ENCODE measurements at regions not wholly inside any gene's neighbourhood (a gene's known extent, or its start where the extent isn't known, plus 50 kb on each side); places are given as distances from the start of the nearest gene placed in this dataset.
"Not testable (repeated sequence)": the region's sequence is repeated elsewhere in the genome, so short reads cannot be mapped to it uniquely, and the experiment has no call there.

DNA sequence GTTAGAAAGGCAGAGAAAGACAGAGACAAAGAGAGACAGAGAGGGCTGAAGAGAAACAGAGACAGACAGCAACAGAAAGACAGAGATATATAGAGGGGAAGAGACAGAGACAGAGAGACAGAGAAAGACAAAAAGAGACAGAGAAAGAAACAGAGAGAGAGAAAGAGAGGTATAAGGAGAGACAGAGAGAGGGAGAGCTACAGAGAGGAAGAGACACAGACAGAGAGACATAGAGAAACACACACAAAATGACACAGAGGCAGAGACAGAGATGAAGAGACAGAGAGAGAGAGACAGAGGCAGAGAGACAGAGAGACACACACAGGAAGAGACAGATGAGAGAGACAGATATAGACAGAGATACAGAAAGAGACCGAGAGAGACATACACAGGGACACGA lies 168.6 kb downstream of the TMEM121 start:
- Histone ChIP-seq H3K27ac (ENCODE audit: low read depth, low read length, poor library complexity, severe bottlenecking) (no peak overlapping the region), H3K9me3 (ENCODE audit: low read depth, low read length, poor library complexity, severe bottlenecking) (no peaks in the 10 kb centered on the region), H3K36me3 (ENCODE audit: insufficient read depth, low read length, poor library complexity, severe bottlenecking) (no peaks in the 10 kb centered on the region), H3K4me3 (ENCODE audit: low read depth, low read length, poor library complexity, severe bottlenecking) (no peak overlapping the region), H3K4me1 (ENCODE audit: insufficient read depth, low read length, poor library complexity, severe bottlenecking) (no peaks in the 10 kb centered on the region), H3K27me3 (replicated peaks; ENCODE audit: insufficient read depth, low read depth, low read length, poor library complexity) (no peaks in the 10 kb centered on the region)
- intact Hi-C loops (cut with micrococcal nuclease; ENCODE audit: unreplicated experiment) = no loop called here
- DNase-seq (ENCODE audit: low spot score) = no peak
- BruUV-seq (replicated peaks) = no TSS peak
- TF ChIP-seq EZH2 (IDR thresholded peaks at IDR 0.05; ENCODE audit: borderline replicate concordance, low read depth, low read length, poor library complexity, severe bottlenecking) = no peak
- TF ChIP-seq, protein P1, sequence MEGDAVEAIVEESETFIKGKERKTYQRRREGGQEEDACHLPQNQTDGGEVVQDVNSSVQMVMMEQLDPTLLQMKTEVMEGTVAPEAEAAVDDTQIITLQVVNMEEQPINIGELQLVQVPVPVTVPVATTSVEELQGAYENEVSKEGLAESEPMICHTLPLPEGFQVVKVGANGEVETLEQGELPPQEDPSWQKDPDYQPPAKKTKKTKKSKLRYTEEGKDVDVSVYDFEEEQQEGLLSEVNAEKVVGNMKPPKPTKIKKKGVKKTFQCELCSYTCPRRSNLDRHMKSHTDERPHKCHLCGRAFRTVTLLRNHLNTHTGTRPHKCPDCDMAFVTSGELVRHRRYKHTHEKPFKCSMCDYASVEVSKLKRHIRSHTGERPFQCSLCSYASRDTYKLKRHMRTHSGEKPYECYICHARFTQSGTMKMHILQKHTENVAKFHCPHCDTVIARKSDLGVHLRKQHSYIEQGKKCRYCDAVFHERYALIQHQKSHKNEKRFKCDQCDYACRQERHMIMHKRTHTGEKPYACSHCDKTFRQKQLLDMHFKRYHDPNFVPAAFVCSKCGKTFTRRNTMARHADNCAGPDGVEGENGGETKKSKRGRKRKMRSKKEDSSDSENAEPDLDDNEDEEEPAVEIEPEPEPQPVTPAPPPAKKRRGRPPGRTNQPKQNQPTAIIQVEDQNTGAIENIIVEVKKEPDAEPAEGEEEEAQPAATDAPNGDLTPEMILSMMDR (conservative IDR thresholded peaks at IDR 0.05; ENCODE audit: low read depth, low read length) = no peak
- POLR2A ChIA-PET (ENCODE audit: low non-redundant PET) = no interaction called here
- CTCF ChIA-PET = no interaction called here

DNA sequence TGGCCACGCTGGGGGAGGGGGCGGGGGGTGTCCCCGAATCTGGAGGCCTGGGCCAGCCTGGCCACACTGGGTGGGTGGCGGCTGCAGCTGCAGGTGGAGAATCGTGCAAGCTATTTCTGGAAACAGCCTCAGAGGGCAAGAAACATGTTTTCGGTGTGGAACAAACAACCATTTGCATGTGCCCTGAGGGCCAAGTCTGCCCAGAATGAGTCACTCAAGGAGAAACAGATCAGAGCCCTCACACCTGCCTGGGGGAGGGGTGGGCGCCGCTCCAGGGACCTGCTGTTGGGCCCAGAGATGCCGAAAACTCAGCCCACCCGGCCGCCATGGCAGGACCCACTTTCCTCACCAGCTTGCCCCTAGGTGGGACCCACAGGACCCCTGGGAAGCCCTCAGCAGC lies 170.0 kb downstream of the TMEM121 start:
- intact Hi-C loops (cut with micrococcal nuclease; ENCODE audit: unreplicated experiment) = not testable (repeated sequence)

DNA sequence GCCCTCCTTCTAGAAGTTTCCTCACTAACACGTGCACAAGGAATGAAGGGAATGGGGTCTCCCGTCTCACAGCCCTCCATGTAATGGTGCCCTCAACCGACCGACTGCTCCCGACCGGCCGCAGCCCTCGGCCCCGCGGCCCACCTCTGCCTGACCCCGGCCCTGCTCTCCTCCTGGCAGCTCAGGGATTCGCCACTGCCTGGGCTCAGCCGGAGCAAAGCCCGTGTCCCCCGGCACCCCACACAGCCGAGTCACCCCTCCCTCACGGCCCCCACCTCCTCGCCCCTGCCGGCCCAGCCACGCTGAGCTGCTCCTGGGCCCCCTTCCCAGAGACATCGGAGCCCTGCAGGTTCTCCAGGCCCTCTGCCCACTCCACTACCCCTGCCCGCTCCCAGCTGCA lies 171.0 kb downstream of the TMEM121 start:
- BruUV-seq (replicated peaks); H3K27ac ChIP-seq (ENCODE audit: low read depth, low read length, poor library complexity, severe bottlenecking); POLR2A ChIA-PET (ENCODE audit: low non-redundant PET); intact Hi-C loops (cut with micrococcal nuclease; ENCODE audit: unreplicated experiment); DNase-seq (ENCODE audit: low spot score); H3K36me3 ChIP-seq (ENCODE audit: insufficient read depth, low read length, poor library complexity, severe bottlenecking); H3K4me1 ChIP-seq (ENCODE audit: insufficient read depth, low read length, poor library complexity, severe bottlenecking); H3K27me3 ChIP-seq (replicated peaks; ENCODE audit: insufficient read depth, low read depth, low read length, poor library complexity); H3K9me3 ChIP-seq (ENCODE audit: low read depth, low read length, poor library complexity, severe bottlenecking); H3K4me3 ChIP-seq (ENCODE audit: low read depth, low read length, poor library complexity, severe bottlenecking): not testable (repeated sequence)
- CTCF ChIA-PET = interaction anchor here (0.6 kb wide), 1 partner anchor 161 kb away, joined by 3 read pairs; no protein-coding TSS in a partner anchor

More for the DNA sequence above, 170.0 kb downstream of the TMEM121 start:
- H3K27me3 ChIP-seq (replicated peaks; ENCODE audit: insufficient read depth, low read depth, low read length, poor library complexity); H3K36me3 ChIP-seq (ENCODE audit: insufficient read depth, low read length, poor library complexity, severe bottlenecking); DNase-seq (ENCODE audit: low spot score); H3K4me3 ChIP-seq (ENCODE audit: low read depth, low read length, poor library complexity, severe bottlenecking); BruUV-seq (replicated peaks); POLR2A ChIA-PET (ENCODE audit: low non-redundant PET); H3K4me1 ChIP-seq (ENCODE audit: insufficient read depth, low read length, poor library complexity, severe bottlenecking); CTCF ChIA-PET; H3K27ac ChIP-seq (ENCODE audit: low read depth, low read length, poor library complexity, severe bottlenecking); H3K9me3 ChIP-seq (ENCODE audit: low read depth, low read length, poor library complexity, severe bottlenecking): not testable (repeated sequence)

DNA sequence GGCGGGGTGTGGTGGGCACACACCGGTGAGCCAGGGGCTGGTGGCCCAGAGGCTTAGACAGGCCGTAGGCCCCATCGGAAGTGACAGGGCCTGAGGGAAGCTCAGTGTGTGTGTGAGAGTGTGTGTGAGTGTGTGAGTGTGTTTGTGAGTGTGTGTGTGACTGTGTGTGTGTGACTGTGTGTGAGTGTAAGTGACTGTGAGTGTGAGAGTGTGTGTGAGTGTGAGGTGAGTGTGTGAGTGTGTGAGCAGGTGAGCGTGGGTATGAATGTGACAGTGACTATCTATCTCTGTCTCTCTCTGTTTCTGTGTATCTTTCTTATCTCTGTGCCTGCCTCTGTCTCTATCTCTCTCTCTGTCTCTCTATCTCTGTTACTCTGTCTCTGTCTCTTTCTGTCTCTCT lies 171.6 kb downstream of the TMEM121 start:
- BruUV-seq (replicated peaks); H3K36me3 ChIP-seq (ENCODE audit: insufficient read depth, low read length, poor library complexity, severe bottlenecking); POLR2A ChIA-PET (ENCODE audit: low non-redundant PET); H3K4me3 ChIP-seq (ENCODE audit: low read depth, low read length, poor library complexity, severe bottlenecking); H3K27me3 ChIP-seq (replicated peaks; ENCODE audit: insufficient read depth, low read depth, low read length, poor library complexity); DNase-seq (ENCODE audit: low spot score); intact Hi-C loops (cut with micrococcal nuclease; ENCODE audit: unreplicated experiment); H3K27ac ChIP-seq (ENCODE audit: low read depth, low read length, poor library complexity, severe bottlenecking); H3K9me3 ChIP-seq (ENCODE audit: low read depth, low read length, poor library complexity, severe bottlenecking); H3K4me1 ChIP-seq (ENCODE audit: insufficient read depth, low read length, poor library complexity, severe bottlenecking): not testable (repeated sequence)
- CTCF ChIA-PET = interaction anchor here (0.6 kb wide), 1 partner anchor 161 kb away, joined by 3 read pairs; no protein-coding TSS in a partner anchor

DNA sequence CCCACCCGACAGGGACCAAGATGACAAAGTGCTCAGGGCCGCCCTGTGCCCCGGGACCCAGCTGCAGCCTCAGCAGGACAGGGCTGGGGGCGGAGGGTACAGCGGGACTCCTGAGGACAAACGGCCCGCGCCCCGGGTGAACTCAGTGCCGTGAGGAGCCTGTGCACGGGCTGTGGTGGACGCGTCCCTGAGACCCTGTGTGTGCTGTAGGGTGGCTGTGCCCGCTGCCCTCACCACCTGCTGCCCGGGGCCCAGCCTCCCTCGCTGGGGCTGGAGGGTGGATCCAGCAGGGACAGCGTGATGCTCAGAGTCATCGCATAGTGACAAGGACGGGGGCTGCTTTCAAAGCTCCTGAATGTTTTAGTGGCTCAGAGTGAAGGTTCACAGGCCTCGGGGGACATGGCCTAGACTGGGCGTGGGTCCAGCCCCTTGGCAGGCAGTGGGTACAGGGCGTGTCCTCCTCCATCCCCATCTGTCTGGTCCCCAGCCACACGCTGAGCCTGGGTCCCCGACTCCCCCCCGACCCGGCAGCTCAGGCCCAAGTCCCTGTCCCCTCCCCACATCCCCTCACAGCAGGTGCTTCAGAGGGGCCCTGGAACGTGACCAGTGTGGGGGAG lies 172.7 kb downstream of the TMEM121 start:
- H3K4me3 ChIP-seq (ENCODE audit: low read depth, low read length, poor library complexity, severe bottlenecking); DNase-seq (ENCODE audit: low spot score); H3K4me1 ChIP-seq (ENCODE audit: insufficient read depth, low read length, poor library complexity, severe bottlenecking); H3K27ac ChIP-seq (ENCODE audit: low read depth, low read length, poor library complexity, severe bottlenecking); H3K27me3 ChIP-seq (replicated peaks; ENCODE audit: insufficient read depth, low read depth, low read length, poor library complexity); H3K36me3 ChIP-seq (ENCODE audit: insufficient read depth, low read length, poor library complexity, severe bottlenecking); intact Hi-C loops (cut with micrococcal nuclease; ENCODE audit: unreplicated experiment); BruUV-seq (replicated peaks); H3K9me3 ChIP-seq (ENCODE audit: low read depth, low read length, poor library complexity, severe bottlenecking); POLR2A ChIA-PET (ENCODE audit: low non-redundant PET); CTCF ChIA-PET: not testable (repeated sequence)

DNA sequence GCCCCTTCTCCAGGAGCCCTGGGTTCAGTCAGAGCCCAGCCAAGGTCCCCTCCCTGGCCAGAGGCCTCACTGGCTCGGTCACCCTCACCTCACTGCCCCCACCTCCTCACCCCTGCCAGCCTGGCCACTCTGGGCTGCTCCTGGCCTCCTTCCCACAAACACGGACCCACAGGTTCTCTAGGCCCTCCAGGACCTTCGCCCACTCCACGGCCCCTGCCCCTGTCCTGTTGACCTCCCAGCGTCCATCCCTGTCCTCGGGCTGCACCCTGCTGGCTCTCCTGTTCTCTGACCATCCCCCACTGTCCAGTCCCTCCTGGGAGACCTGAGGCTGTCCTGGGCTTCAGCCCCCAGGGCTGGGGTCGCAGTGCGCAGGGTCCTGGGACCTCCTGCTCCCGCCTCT lies 173.3 kb downstream of the TMEM121 start:
- intact Hi-C loops (cut with micrococcal nuclease; ENCODE audit: unreplicated experiment); H3K27me3 ChIP-seq (replicated peaks; ENCODE audit: insufficient read depth, low read depth, low read length, poor library complexity); H3K4me3 ChIP-seq (ENCODE audit: low read depth, low read length, poor library complexity, severe bottlenecking); BruUV-seq (replicated peaks); H3K4me1 ChIP-seq (ENCODE audit: insufficient read depth, low read length, poor library complexity, severe bottlenecking); POLR2A ChIA-PET (ENCODE audit: low non-redundant PET); DNase-seq (ENCODE audit: low spot score); H3K36me3 ChIP-seq (ENCODE audit: insufficient read depth, low read length, poor library complexity, severe bottlenecking); H3K27ac ChIP-seq (ENCODE audit: low read depth, low read length, poor library complexity, severe bottlenecking); H3K9me3 ChIP-seq (ENCODE audit: low read depth, low read length, poor library complexity, severe bottlenecking); CTCF ChIA-PET: not testable (repeated sequence)

DNA sequence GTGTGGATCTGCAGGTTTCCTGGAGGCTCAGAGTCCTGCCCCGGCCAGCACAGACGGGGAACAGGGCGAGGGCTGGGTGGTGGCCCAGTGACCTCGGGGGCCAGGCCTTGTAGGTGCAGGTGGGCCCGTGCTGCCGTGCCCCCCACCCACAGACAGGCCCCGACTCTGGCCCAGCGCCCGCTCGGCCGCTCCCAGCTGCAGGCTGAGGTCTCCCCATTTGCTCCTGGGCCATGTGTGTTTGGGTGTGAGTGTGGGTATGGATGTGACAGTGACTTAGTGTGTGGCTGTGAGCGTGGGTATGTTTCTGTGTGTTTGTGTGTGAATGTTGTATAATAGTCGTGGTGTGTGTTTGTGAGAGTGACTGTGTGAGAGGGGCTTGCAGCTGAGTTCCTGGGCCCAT lies 173.8 kb downstream of the TMEM121 start:
- intact Hi-C loops (cut with micrococcal nuclease; ENCODE audit: unreplicated experiment); H3K4me3 ChIP-seq (ENCODE audit: low read depth, low read length, poor library complexity, severe bottlenecking); H3K27me3 ChIP-seq (replicated peaks; ENCODE audit: insufficient read depth, low read depth, low read length, poor library complexity); H3K9me3 ChIP-seq (ENCODE audit: low read depth, low read length, poor library complexity, severe bottlenecking); H3K27ac ChIP-seq (ENCODE audit: low read depth, low read length, poor library complexity, severe bottlenecking); H3K36me3 ChIP-seq (ENCODE audit: insufficient read depth, low read length, poor library complexity, severe bottlenecking); DNase-seq (ENCODE audit: low spot score); H3K4me1 ChIP-seq (ENCODE audit: insufficient read depth, low read length, poor library complexity, severe bottlenecking); CTCF ChIA-PET; POLR2A ChIA-PET (ENCODE audit: low non-redundant PET); BruUV-seq (replicated peaks): not testable (repeated sequence)
